Keratinocyte (primary cell): ENCODE measurements at regions not wholly inside any gene's neighbourhood (a gene's known extent, or its start where the extent isn't known, plus 50 kb on each side); places are given as distances from the start of the nearest gene placed in this dataset.

Experiments used
- EZH2 ChIP-seq: IDR thresholded peaks from one replicate; pipeline ENCODE4 v1.6.1; 2012; ENCODE audit warnings: inconsistent platforms, mild to moderate bottlenecking, low read length, moderate library complexity
- TF ChIP-seq, protein P1 (sequence below), 3 experiments: IDR thresholded peaks in 1 of 3; conservative IDR thresholded peaks in 1 of 3; optimal IDR thresholded peaks in 1 of 3; 2 replicates in 2 of 3; 3 replicates in 1 of 3; pipeline versions ENCODE3 to v1.5.1; 2011; ENCODE audit warnings: low read length in 3 of 3, mild to moderate bottlenecking in 3 of 3, moderate library complexity in 2 of 3, control low read depth in 1 of 3, inconsistent platforms in 1 of 3; ENCODE audit not compliant: insufficient read depth in 2 of 3; ENCODE audit errors: extremely low read depth in 1 of 3

DNA sequence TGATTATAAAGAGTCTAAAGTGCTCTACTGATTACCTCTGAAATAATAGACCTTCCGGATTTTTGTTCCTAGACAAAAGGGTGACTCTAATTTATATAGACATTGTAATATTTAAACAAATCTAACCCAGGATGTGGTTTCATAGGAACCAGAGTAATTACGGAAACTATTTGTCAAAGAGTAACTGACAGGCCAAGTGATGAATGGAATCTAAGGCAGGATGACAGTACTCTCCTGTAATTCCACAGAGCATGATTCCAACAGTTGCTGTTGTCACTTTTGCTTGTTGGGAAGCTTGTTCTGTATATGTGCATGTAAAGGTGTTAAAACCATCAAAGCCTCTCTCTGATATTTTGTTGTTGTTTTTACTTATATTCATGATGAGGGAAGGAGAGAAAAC, 1141.0 kb downstream of the IGSF11 start:
- TF ChIP-seq, protein P1, sequence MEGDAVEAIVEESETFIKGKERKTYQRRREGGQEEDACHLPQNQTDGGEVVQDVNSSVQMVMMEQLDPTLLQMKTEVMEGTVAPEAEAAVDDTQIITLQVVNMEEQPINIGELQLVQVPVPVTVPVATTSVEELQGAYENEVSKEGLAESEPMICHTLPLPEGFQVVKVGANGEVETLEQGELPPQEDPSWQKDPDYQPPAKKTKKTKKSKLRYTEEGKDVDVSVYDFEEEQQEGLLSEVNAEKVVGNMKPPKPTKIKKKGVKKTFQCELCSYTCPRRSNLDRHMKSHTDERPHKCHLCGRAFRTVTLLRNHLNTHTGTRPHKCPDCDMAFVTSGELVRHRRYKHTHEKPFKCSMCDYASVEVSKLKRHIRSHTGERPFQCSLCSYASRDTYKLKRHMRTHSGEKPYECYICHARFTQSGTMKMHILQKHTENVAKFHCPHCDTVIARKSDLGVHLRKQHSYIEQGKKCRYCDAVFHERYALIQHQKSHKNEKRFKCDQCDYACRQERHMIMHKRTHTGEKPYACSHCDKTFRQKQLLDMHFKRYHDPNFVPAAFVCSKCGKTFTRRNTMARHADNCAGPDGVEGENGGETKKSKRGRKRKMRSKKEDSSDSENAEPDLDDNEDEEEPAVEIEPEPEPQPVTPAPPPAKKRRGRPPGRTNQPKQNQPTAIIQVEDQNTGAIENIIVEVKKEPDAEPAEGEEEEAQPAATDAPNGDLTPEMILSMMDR (optimal IDR thresholded peaks at IDR 0.05 in 1 of 3, IDR thresholded peaks at IDR 0.05 in 1 of 3, conservative IDR thresholded peaks at IDR 0.05 in 1 of 3; ENCODE audit: extremely low read depth in 1 of 3, insufficient read depth in 2 of 3, low read length in 3 of 3): no peak
- TF ChIP-seq EZH2: no peak
